GM10266 (cell line): ENCODE measurements at regions not wholly inside any gene's neighbourhood (a gene's known extent, or its start where the extent isn't known, plus 50 kb on each side); places are given as distances from the start of the nearest gene placed in this dataset.

ENCODE experiments used
- DNase-seq: peaks from one replicate; pipeline ENCODE4 v3.0.0; 2012; ENCODE audit errors: extremely low spot score
- TF ChIP-seq, protein P1 (sequence below): IDR thresholded peaks from 2 replicates; pipeline ENCODE4 v1.5.1; 2012; ENCODE audit warnings: mild to moderate bottlenecking, low read depth; ENCODE audit not compliant: control insufficient read depth, insufficient read depth; ENCODE audit errors: missing control alignments

DNA sequence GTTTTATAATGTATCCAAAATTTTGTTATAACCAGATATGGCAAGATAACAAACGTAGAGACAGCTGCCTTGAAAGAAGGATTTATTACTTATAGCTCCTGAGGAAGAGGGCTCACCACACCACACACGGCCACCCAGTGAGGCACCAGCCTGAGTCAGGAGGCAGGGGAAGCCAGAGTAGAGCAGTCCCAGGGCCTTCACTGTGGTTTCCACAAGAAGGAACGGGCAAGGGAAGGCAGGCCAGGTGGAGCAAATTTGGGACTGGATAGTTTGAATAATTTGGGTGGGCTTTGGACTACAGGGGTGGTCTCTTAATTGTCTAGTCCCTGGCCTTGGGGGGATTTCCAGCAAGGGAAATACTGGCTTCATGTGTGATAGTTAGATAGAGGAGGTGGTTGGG lies 72.5 kb downstream of the RRAGC start:
- TF ChIP-seq, protein P1, sequence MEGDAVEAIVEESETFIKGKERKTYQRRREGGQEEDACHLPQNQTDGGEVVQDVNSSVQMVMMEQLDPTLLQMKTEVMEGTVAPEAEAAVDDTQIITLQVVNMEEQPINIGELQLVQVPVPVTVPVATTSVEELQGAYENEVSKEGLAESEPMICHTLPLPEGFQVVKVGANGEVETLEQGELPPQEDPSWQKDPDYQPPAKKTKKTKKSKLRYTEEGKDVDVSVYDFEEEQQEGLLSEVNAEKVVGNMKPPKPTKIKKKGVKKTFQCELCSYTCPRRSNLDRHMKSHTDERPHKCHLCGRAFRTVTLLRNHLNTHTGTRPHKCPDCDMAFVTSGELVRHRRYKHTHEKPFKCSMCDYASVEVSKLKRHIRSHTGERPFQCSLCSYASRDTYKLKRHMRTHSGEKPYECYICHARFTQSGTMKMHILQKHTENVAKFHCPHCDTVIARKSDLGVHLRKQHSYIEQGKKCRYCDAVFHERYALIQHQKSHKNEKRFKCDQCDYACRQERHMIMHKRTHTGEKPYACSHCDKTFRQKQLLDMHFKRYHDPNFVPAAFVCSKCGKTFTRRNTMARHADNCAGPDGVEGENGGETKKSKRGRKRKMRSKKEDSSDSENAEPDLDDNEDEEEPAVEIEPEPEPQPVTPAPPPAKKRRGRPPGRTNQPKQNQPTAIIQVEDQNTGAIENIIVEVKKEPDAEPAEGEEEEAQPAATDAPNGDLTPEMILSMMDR, result no peak
- DNase-seq, result no peak

DNA sequence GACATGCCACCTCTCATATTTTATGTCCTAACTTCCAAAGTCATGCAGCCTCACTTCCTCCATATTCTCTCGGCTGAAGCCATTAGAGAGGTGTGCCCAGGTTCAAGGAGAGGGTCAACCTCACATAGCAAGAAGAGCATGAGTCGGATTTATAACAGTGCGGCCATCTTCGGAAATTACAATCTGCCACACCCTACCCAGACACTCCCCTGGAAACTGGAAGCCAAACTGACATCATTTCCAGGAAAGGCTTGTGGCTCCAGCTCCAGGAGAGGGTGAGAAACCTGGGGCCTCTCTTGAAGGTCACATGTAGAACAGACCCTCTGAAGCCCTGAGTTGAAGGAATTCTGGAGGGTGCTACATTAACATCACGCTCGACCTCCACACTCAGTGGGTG lies 73.5 kb downstream of the RRAGC start:
- DNase-seq, result no peak
- TF ChIP-seq, protein P1, result no peak

- DNase-seq, result no peak
- TF ChIP-seq, protein P1, result no peak
Observed at GRCh38 chr1:38785285-38786039, 74.1 kb downstream of the RRAGC start.

GRCh38 chr1:38784452-38785284 lies 74.9 kb downstream of the RRAGC start:
- TF ChIP-seq, protein P1, result no peak
- no peak for DNase-seq

GRCh38 chr1:38783640-38784229 lies 75.8 kb downstream of the RRAGC start:
- TF ChIP-seq, protein P1, result no peak
- DNase-seq, result no peak

DNA sequence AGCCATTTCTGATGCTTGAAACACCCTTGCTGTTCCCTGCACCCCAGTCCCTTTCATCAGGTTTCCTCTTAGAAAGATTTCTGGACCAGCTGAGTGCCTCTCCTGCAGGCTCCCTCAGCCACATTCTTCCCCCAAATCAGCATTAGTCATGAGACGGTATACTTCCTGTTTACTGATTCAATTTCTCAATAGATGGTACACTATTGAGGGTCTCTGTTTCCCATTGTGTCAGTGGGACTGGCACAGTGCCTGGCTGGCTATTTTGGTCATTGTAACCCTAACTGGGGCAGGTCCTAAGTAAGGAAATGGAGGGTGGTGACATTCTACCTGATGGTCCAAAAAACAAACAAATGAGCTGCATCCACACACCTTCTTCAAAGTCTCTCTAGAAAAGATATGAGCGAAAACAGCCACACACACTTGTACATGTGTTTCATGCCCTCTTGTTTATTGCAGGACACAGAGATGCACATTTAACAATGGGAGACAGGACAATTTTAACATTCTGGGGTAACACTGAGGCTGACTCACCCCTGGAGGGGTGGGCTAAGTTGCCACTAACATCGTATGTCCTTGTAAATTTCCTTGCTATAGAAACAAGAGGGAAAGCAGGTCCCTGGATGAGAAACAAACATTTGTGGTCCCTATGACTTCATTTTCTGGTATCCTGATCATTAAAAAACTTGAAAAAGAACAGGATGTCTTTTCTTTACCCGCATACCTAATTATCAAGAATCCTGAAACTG lies 77.5 kb downstream of the RRAGC start:
- TF ChIP-seq, protein P1, result no peak

More for the DNA sequence above, 77.5 kb downstream of the RRAGC start:
- DNase-seq, result no peak
